K562 (cell line): ENCODE measurements at regions not wholly inside any gene's neighbourhood (a gene's known extent, or its start where the extent isn't known, plus 50 kb on each side); places are given as distances from the start of the nearest gene placed in this dataset.
A peak's percentile ranks its signal among the peaks of the same experiment; 100 is the strongest.

ENCODE experiments used
- ADNP ChIP-seq: fragments of 200-800 bp; sonication (Bioruptor generic); IDR thresholded peaks from 2 replicates; pipeline ENCODE4 v1.6.1; 2016; ENCODE audit warnings: missing genetic modification characterization, missing compliant biosample characterization
- E2F5 ChIP-seq: sonication (generic); formaldehyde crosslinking; IDR thresholded peaks from 2 replicates; pipeline ENCODE4 v1.8.0; 2022; ENCODE audit warnings: mild to moderate bottlenecking, missing genetic modification reagents
- ELK3 ChIP-seq: fragments of 450-650 bp; formaldehyde crosslinking; IDR thresholded peaks from 2 replicates; pipeline ENCODE4 v1.4.0; 2020; ENCODE audit warnings: mild to moderate bottlenecking
- FOXA1 ChIP-seq: fragments of 450-650 bp; IDR thresholded peaks from 2 replicates; pipeline ENCODE4 v1.6.1; 2016; ENCODE audit warnings: mild to moderate bottlenecking, borderline replicate concordance
- HDAC3 ChIP-seq: fragments of 450-650 bp; IDR thresholded peaks from 2 replicates; pipeline ENCODE4 v1.6.1; 2018; ENCODE audit warnings: borderline replicate concordance, mild to moderate bottlenecking, moderate library complexity; ENCODE audit not compliant: partially characterized antibody
- HMBOX1 ChIP-seq: sonication (generic); IDR thresholded peaks from 2 replicates; pipeline ENCODE4 v1.6.1; 2016
- MCM2 ChIP-seq: fragments of 450-650 bp; IDR thresholded peaks from 2 replicates; pipeline ENCODE4 v1.6.1; 2017; ENCODE audit warnings: low read depth, mild to moderate bottlenecking
- RAD21 ChIP-seq, 2 experiments: fragments of 250-450 bp in 1 of 2; fragments of 450-650 bp in 1 of 2; sonication (Bioruptor Pico) in 1 of 2; formaldehyde crosslinking in 1 of 2; IDR thresholded peaks in 1 of 2; conservative IDR thresholded peaks in 1 of 2; 2 replicates each; pipeline versions ENCODE4 v1.4.0 to v1.8.0; 2020 to 2022; ENCODE audit warnings: mild to moderate bottlenecking in 2 of 2, moderate library complexity in 1 of 2
- REST ChIP-seq, 2 experiments: fragments of 450-650 bp; formaldehyde crosslinking in 1 of 2; IDR thresholded peaks; 2 replicates each; pipeline versions ENCODE4 v1.4.0 to v1.6.1; 2014 to 2020; ENCODE audit warnings: mild to moderate bottlenecking in 2 of 2, borderline replicate concordance in 1 of 2, low read depth in 1 of 2
- SAP30 ChIP-seq: fragments of 200-600 bp; sonication (generic); IDR thresholded peaks from 2 replicates; pipeline ENCODE4 v1.6.1; 2012; ENCODE audit warnings: borderline replicate concordance, low read depth, mild to moderate bottlenecking, moderate library complexity, low read length, control low read depth, inconsistent platforms; ENCODE audit not compliant: insufficient read depth, poor library complexity, severe bottlenecking
- SIX5 ChIP-seq, 2 experiments: IDR thresholded peaks; 2 replicates each; pipeline ENCODE4 v1.6.1; 2011; ENCODE audit warnings: low read length in 2 of 2, borderline replicate concordance in 1 of 2, low read depth in 1 of 2, mild to moderate bottlenecking in 1 of 2, moderate library complexity in 1 of 2; ENCODE audit not compliant: insufficient read depth in 1 of 2
- TBP ChIP-seq: optimal IDR thresholded peaks from 2 replicates; pipeline ENCODE3; 2011; ENCODE audit warnings: low read depth, low read length, improper control_type of control experiment
- ZSCAN32 ChIP-seq: fragments of 450-650 bp; formaldehyde crosslinking; IDR thresholded peaks from 2 replicates; pipeline ENCODE4 v1.4.0; 2020; ENCODE audit warnings: mild to moderate bottlenecking, moderate library complexity

GRCh38 chr2:241950413-241951315, 81.1 kb downstream of the RTP5 start (continued):
- peak; percentile 74 for TF ChIP-seq REST (IDR thresholded peaks at IDR 0.05; ENCODE audit: borderline replicate concordance)
- TF ChIP-seq REST (CRISPR knock-in tag; IDR thresholded peaks at IDR 0.05; ENCODE audit: low read depth), result no peak
- TF ChIP-seq FOXA1, result no peak
- TF ChIP-seq SIX5 (IDR thresholded peaks at IDR 0.05; ENCODE audit: borderline replicate concordance in 1 of 2, insufficient read depth in 1 of 2, low read depth in 1 of 2, low read length in 2 of 2), result no peak
- no peak for TF ChIP-seq E2F5 (CRISPR knock-in tag)
- no peak for TF ChIP-seq HDAC3
- no peak for TF ChIP-seq ADNP
- TF ChIP-seq ELK3 (CRISPR knock-in tag), result no peak
- TF ChIP-seq MCM2, result no peak
- no peak for TF ChIP-seq HMBOX1
- TF ChIP-seq TBP, result no peak
- no peak for TF ChIP-seq ZSCAN32 (CRISPR knock-in tag)
- no peak for TF ChIP-seq SAP30
- peak; percentile 79 to 87 for TF ChIP-seq RAD21 (CRISPR knock-in tag; conservative IDR thresholded peaks at IDR 0.05 in 1 of 2, IDR thresholded peaks at IDR 0.05 in 1 of 2)
